ENCODE measurements at regions not wholly inside any gene's neighbourhood (a gene's known extent, or its start where the extent isn't known, plus 50 kb on each side); places are given as distances from the start of the nearest gene placed in this dataset.

DNA sequence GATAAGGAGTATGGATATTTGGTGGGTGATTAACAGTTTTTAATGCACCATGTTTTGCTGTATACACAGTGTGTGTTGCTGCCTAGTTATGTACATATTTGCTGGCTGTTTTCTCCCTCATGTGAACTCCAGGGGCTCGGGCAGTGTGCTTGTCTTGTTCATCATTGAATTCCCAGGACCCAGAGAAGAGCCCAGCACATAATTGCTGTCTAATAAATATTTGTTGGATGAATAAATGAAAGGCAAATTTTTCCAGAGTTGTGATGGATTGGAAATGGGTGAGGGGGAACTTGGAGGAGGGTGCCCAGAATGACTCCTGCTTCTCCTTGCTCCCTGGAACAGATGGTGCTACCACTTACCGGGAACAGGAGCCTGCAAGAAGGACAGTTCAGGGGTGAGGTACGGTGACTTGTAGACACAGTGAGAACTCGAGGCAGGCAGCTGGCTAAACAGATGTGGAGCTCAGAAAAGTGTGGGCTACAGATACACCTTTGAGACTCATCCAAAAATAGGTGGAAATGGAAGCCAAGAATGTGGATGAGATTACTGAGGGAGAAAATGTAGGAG lies 586.8 kb upstream of the MGMT start:
- no peak for DNase-seq
- Mint-ChIP-seq H3K27me3 (peaks cover 3% of the 10 kb centered on the region), H3K4me1 (ENCODE audit: low read depth) (no peaks in the 10 kb centered on the region), H3K27ac (no peak overlapping the region), H3K36me3 (ENCODE audit: low read depth) (no peaks in the 10 kb centered on the region), H3K4me3 (no peak overlapping the region), H3K9me3 (no peaks in the 10 kb centered on the region)

DNA sequence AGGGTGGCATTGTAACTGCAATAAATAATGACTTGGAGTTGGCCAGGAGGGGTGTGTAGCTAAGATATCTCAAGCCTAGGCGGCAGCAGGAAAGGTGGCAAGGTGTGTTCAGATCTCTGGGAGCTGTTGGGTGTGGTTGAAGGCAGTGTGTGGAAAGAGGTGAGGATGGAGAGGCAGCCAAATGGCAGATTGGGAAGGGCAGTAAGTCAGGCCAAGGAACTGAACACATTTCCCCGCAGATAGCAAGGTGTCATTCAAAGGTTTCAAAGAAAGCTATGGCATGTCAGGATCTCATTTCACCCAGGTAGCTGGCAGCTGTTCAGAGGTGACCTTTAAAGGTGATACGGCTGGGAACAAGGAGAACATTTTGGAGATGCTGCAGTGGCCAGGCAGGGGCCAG lies 586.0 kb upstream of the MGMT start:
- DNase-seq = no peak
- Mint-ChIP-seq H3K27ac (no peak overlapping the region), H3K27me3 (peaks cover 3% of the 10 kb centered on the region), H3K4me3 (no peak overlapping the region), H3K36me3 (ENCODE audit: low read depth) (no peaks in the 10 kb centered on the region), H3K4me1 (ENCODE audit: low read depth) (no peaks in the 10 kb centered on the region), H3K9me3 (no peaks in the 10 kb centered on the region)

GRCh38 chr10:128883231-128884032 lies 583.6 kb upstream of the MGMT start:
- Mint-ChIP-seq H3K27me3 (no peaks in the 10 kb centered on the region), H3K4me1 (ENCODE audit: low read depth) (no peaks in the 10 kb centered on the region), H3K36me3 (ENCODE audit: low read depth) (no peaks in the 10 kb centered on the region), H3K9me3 (peaks cover 5% of the 10 kb centered on the region), H3K4me3 (no peak overlapping the region), H3K27ac (no peak overlapping the region)
- no peak for DNase-seq

- Mint-ChIP-seq H3K27me3 (no peaks in the 10 kb centered on the region), H3K9me3 (peaks cover 9% of the 10 kb centered on the region), H3K4me1 (ENCODE audit: low read depth) (no peaks in the 10 kb centered on the region), H3K36me3 (ENCODE audit: low read depth) (no peaks in the 10 kb centered on the region), H3K27ac (no peak overlapping the region), H3K4me3 (no peak overlapping the region)
- no peak for DNase-seq
Observed at GRCh38 chr10:128884033-128884425, 583.0 kb upstream of the MGMT start.

DNA sequence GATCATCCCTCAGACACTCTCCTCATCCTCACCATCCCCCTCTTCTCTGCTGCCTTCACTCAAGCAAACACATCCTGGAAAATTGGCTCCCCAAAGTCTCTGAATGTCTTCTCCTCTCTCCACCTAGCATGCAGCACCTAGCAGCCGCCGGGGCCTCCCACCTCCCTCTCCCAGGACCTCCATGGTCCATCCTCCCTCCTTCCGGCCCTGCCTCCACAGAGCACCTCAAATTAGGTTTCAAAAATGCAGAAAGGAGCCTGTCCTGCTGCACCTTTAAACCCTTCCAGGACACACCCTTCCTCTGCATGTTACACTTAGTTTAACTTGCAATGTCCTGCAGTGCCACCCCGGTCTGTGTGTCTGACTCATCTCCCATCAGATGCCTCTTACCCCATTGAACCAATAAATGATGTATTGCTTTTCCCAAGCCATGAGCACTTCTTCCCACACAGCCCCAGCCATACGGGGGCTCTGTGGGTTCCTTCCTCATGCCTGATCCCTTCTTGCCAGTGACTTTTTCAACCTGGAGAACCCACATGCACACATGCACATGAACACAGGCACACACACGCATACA lies 582.5 kb upstream of the MGMT start:
- no peak overlapping the region for H3K27ac Mint-ChIP-seq
- no peaks in the 10 kb centered on the region for H3K4me1 Mint-ChIP-seq (ENCODE audit: low read depth)
- no peaks in the 10 kb centered on the region for H3K27me3 Mint-ChIP-seq

GRCh38 chr10:128885573-128886555 lies 581.2 kb upstream of the MGMT start:
- peaks cover 9% of the 10 kb centered on the region for H3K9me3 Mint-ChIP-seq
- H3K27ac Mint-ChIP-seq = no peak overlapping the region
- DNase-seq = no peak
- H3K36me3 Mint-ChIP-seq (ENCODE audit: low read depth) = no peaks in the 10 kb centered on the region
- no peaks in the 10 kb centered on the region for H3K27me3 Mint-ChIP-seq
- H3K4me3 Mint-ChIP-seq = no peak overlapping the region
- no peaks in the 10 kb centered on the region for H3K4me1 Mint-ChIP-seq (ENCODE audit: low read depth)

More for the DNA sequence above, 582.5 kb upstream of the MGMT start:
- Mint-ChIP-seq H3K36me3 (ENCODE audit: low read depth) (no peaks in the 10 kb centered on the region), H3K4me3 (no peak overlapping the region), H3K9me3 (peaks cover 9% of the 10 kb centered on the region)
- DNase-seq = no peak

DNA sequence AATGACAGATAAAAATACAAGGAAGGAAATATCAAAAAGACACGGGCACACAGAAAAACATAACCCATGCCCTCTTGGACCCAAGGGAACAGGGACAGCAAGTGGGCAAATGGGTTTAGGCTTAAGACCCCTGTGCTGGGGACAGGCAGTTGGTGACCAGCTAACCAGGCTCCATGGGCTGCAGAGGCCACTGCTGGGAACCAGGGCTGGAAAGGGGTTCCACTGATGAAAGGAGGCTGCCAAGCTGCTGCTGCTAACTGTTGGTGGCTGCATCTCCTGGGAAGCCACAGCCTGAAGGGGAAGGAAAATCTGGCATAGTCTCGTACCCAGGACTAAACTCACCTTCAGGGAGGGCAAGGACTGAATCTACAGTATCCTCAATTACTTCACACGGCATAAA lies 579.2 kb upstream of the MGMT start:
- DNase-seq = no peak
- no peak overlapping the region for H3K27ac Mint-ChIP-seq
- H3K27me3 Mint-ChIP-seq = no peaks in the 10 kb centered on the region
- H3K4me3 Mint-ChIP-seq = no peak overlapping the region
- H3K9me3 Mint-ChIP-seq = peaks cover 9% of the 10 kb centered on the region
- H3K4me1 Mint-ChIP-seq (ENCODE audit: low read depth) = no peaks in the 10 kb centered on the region
- H3K36me3 Mint-ChIP-seq (ENCODE audit: low read depth) = no peaks in the 10 kb centered on the region

DNA sequence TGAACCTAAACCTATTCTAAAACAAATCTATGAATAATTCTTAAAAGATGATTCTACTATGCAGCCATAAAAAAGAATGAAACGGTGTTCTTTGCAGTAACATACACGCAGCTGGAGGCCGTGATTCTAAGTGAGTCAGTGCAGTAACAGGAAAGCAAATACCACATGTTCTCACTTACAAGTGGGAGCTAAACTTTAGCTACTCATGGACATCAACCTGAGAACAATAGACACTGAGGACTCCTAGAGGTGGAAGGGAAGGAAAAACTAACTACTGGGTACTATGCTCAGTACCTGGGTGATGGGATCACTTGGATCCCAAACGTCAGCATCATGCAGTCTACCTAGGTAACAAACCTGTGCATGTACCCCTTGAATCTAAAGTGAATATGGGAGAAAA lies 575.0 kb upstream of the MGMT start:
- peaks cover 9% of the 10 kb centered on the region for H3K9me3 Mint-ChIP-seq
- H3K4me3 Mint-ChIP-seq = no peak overlapping the region
- no peak overlapping the region for H3K27ac Mint-ChIP-seq
- H3K36me3 Mint-ChIP-seq (ENCODE audit: low read depth) = no peaks in the 10 kb centered on the region
- no peaks in the 10 kb centered on the region for H3K27me3 Mint-ChIP-seq
- H3K4me1 Mint-ChIP-seq (ENCODE audit: low read depth) = no peaks in the 10 kb centered on the region
- DNase-seq = no peak

DNA sequence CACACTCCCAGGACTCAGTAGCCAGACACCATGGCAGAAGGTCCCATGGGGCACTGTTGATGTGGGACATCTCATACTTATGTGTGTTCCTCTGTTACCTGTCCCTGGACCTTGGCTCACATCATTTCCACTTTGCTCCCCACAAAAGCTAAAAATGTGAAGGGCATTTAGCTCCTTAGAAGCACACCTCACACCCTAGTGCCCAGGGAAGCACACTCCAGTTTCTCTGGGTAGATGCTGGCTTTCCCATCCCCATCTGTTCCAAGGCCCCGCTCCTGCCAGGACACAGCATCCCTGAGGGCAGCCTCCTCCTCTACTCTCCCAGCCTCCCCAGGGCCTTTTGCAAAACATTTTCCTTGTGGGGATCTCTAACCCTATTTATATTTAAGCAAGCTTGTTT lies 572.4 kb upstream of the MGMT start:
- Mint-ChIP-seq H3K27me3 (no peaks in the 10 kb centered on the region), H3K4me1 (ENCODE audit: low read depth) (no peaks in the 10 kb centered on the region), H3K27ac (no peak overlapping the region), H3K36me3 (ENCODE audit: low read depth) (no peaks in the 10 kb centered on the region), H3K4me3 (no peak overlapping the region), H3K9me3 (no peaks in the 10 kb centered on the region)
- no peak for DNase-seq

- no peak overlapping the region for H3K27ac Mint-ChIP-seq
- H3K27me3 Mint-ChIP-seq = no peaks in the 10 kb centered on the region
Observed at GRCh38 chr10:128895473-128895872, 571.6 kb upstream of the MGMT start.

GRCh38 chr10:128896116-128896795 lies 570.8 kb upstream of the MGMT start:
- H3K4me1 Mint-ChIP-seq (ENCODE audit: low read depth) = no peaks in the 10 kb centered on the region
- H3K27ac Mint-ChIP-seq = no peak overlapping the region
- no peak overlapping the region for H3K4me3 Mint-ChIP-seq
- DNase-seq = no peak
- H3K27me3 Mint-ChIP-seq = no peaks in the 10 kb centered on the region
- H3K36me3 Mint-ChIP-seq (ENCODE audit: low read depth) = no peaks in the 10 kb centered on the region
- no peaks in the 10 kb centered on the region for H3K9me3 Mint-ChIP-seq

More at GRCh38 chr10:128895473-128895872, 571.6 kb upstream of the MGMT start:
- DNase-seq = no peak
- Mint-ChIP-seq H3K9me3 (no peaks in the 10 kb centered on the region), H3K4me1 (ENCODE audit: low read depth) (no peaks in the 10 kb centered on the region), H3K4me3 (no peak overlapping the region), H3K36me3 (ENCODE audit: low read depth) (no peaks in the 10 kb centered on the region)

GRCh38 chr10:128896963-128897362 lies 570.1 kb upstream of the MGMT start:
- DNase-seq = no peak
- no peak overlapping the region for H3K4me3 Mint-ChIP-seq
- no peak overlapping the region for H3K27ac Mint-ChIP-seq
- no peaks in the 10 kb centered on the region for H3K4me1 Mint-ChIP-seq (ENCODE audit: low read depth)
- H3K9me3 Mint-ChIP-seq = no peaks in the 10 kb centered on the region
- no peaks in the 10 kb centered on the region for H3K36me3 Mint-ChIP-seq (ENCODE audit: low read depth)
- H3K27me3 Mint-ChIP-seq = no peaks in the 10 kb centered on the region

DNA sequence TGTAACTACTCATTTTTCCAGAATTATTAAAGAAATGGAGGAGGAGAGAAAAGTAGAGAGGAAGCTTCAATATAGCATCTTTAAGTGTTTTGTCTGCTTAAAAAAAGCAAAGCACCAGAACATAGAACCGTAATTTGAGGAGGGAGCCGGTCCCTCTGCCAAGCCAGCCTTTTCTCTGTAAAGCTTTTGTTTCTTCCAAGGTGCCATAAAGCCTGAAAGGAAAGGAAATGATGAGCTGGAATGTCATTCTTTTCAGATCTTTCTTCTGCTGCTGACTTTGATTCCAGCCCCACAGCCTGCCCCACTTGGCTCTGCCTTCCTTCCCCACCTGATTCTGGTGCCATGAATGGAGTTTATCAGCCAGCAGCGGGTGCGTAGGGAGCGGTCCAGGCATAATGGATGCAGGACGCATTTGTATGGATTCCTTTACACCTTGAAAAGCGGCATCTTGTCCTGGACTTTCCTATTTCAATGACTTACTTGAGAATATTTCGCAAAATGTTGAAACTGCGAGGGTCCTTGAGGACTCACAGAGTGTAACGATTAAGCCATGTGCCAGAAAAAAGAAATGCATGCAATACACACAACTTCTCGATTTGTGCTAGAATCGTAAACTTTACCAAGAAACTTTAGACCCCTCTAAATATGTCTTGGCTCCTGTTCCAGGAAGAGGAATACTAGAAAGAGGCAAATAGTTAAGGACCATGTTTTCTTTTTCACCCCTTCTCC lies 569.5 kb upstream of the MGMT start:
- DNase-seq = no peak
- Mint-ChIP-seq H3K4me3 (no peak overlapping the region), H3K36me3 (ENCODE audit: low read depth) (no peaks in the 10 kb centered on the region), H3K27ac (no peak overlapping the region), H3K27me3 (no peaks in the 10 kb centered on the region), H3K9me3 (no peaks in the 10 kb centered on the region), H3K4me1 (ENCODE audit: low read depth) (no peaks in the 10 kb centered on the region)

Measured in activated T-cell treated with anti-CD3 and anti-CD28 coated beads, Interleukin-2, amount 50 U/mL, for 24 hours (primary cell).